Heart right ventricle (tissue), 16 donors: ENCODE measurements at regions not wholly inside any gene's neighbourhood (a gene's known extent, or its start where the extent isn't known, plus 50 kb on each side); places are given as distances from the start of the nearest gene placed in this dataset.

Experiments
- ATAC-seq, 8 donors: fragments of 200-7000 bp; cut with Tn5 transposase; one replicate each; pipeline ENCODE4 v1.9.1; 2020; ENCODE audit warnings: mild to moderate bottlenecking in 8 of 8, moderate library complexity in 8 of 8, moderate number of reproducible peaks in 1 of 8
- DNase-seq, 2 donors: peaks; one replicate each; pipeline ENCODE4 v3.0.0-alpha.2; 2020
- H3K27ac ChIP-seq, 10 donors: fragments of 200-600 bp; sonication (generic) in 2 of 10; one replicate each; pipeline versions ENCODE4 v1.5.0 to v1.8.0; 2020 to 2022; ENCODE audit warnings: mild to moderate bottlenecking in 3 of 10
- H3K27me3 ChIP-seq, 7 donors: fragments of 200-600 bp; one replicate each; pipeline ENCODE4 v1.8.0; 2021 to 2022; ENCODE audit warnings: mild to moderate bottlenecking in 2 of 7
- H3K36me3 ChIP-seq, 9 donors: fragments of 200-600 bp; sonication (generic) in 1 of 9; one replicate each; pipeline versions ENCODE4 v1.5.0 to v1.8.0; 2020 to 2022; ENCODE audit warnings: mild to moderate bottlenecking in 2 of 9
- H3K4me1 ChIP-seq, 9 donors: fragments of 200-600 bp; sonication (generic) in 1 of 9; one replicate each; pipeline versions ENCODE4 v1.5.0 to v1.8.0; 2020 to 2022; ENCODE audit warnings: mild to moderate bottlenecking in 4 of 9
- H3K4me3 ChIP-seq, 10 donors: fragments of 200-600 bp; sonication (generic) in 2 of 10; one replicate each; pipeline versions ENCODE4 v1.5.0 to v1.8.0; 2020 to 2022; ENCODE audit warnings: mild to moderate bottlenecking in 7 of 10, moderate library complexity in 2 of 10
- H3K9me3 ChIP-seq, 11 donors: fragments of 200-600 bp in 10 of 11; sonication (generic) in 2 of 11; one replicate each; pipeline versions ENCODE4 v1.5.0 to v1.8.0; 2013 to 2022; ENCODE audit warnings: mild to moderate bottlenecking in 2 of 11, control low read depth in 1 of 11, moderate library complexity in 1 of 11
- WGBS, 2 donors: extraction: QIAGEN DNeasy Blood & Tissue Kit; methylation state at CpG; one replicate each; pipeline ENCODE4 v1.1.7; 2013; ENCODE audit warnings: inconsistent platforms in 1 of 2; 5-methylcytosine and 5-hydroxymethylcytosine counted together
- intact Hi-C, 10 donors: fragments of 100-400 bp; cut with DNase I; formaldehyde crosslinking; loops; one replicate each; pipeline versions ENCODE4 v1.11.1 to v1.14.2; 2022
- TF ChIP-seq, protein P1 (sequence below), 9 donors: fragments of 200-600 bp; sonication (generic) in 2 of 9; IDR thresholded peaks; one replicate each; pipeline versions ENCODE4 v1.5.0 to v1.8.0; 2021 to 2022; ENCODE audit warnings: antibody characterized with exemption in 9 of 9, mild to moderate bottlenecking in 5 of 9, moderate library complexity in 1 of 9
- donor health status: Arrhythmogenic right ventricular cardiomyopathy.
- donor health status: ischemic (EF 13 %, LVEDD 7.1; RV severe dilation, severe dysfunction).
- donor health status: healthy with polysubstance abuse.
- donor health status: DM: no; HTN: yes; CAD: no.
- donor health status: DM: no; HTN: no; CAD: no.
- donor health status: ischemic (EF 25% LVEDD 6.9; RV normal size, moderate dysfunction).
- donor health status: ischemic (EF 25% LVEDD 5.7; RV mildly dilated, moderate dysfunction).
- donor health status: healthy.
- donor health status: DM: yes; HTN: yes; CAD: no.
- donor health status: Ischemic cardiomyopathy.
- donor health status: ischemic (EF 35%, LVEDD 5.7; RV mildly dilated, moderate dysfunction).
- donor health status: nonischemic (EF 11% LVEDD 7.7; RV severe dilation, severe dysfunction).
- donor health status: DM: yes; HTN: yes; CAD: no.
- donor health status: PGD.
- donor health status: ischemic (EF 29% LVEDD 5.4; RV normal size, mild dysfunction).
- donor health status: nonischemic (EF 23%, LVEDD 6.1; RV moderate dilation, normal function).

DNA sequence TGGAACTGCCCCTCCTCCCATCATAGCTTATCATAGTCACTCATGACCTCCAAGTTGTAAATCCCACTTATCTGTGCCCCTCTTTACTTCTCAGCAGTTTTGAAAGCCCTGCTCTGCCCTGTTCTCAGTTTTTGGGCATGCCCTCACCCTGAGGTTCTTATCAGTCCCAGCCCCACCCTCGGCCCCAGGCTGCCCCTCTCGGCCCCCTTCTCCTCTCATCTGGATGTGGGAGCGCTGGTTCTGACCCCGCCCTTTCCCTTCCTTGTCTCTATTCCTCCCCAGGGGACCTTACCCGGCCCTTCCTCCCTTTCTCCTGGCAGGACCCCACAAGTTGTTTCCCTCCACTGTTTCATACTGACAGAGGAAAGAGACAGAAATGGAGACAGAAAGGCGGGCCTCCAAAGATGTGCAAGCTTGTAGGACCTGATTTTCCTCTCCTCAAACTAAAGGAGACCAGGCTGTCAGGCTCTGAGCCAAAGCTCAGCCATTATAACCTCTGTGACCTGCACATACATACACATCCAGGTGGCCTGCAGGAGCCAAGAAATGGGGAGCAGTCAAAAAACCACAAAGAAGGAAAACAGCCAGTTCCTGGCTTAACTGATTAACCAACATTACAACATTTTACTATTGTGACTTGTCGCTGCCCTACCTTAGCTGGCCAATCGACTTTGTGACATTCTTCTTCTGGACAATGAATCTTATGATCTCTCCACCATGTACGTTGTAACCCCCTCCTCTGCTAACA lies 171.0 kb upstream of the HS6ST1 start:
- no peak overlapping the region for H3K27ac ChIP-seq
- H3K4me3 ChIP-seq = no peak overlapping the region
- peaks cover 0 to 13% (median 0%) of the 10 kb centered on the region in 7 donors for H3K27me3 ChIP-seq
- TF ChIP-seq, protein P1, sequence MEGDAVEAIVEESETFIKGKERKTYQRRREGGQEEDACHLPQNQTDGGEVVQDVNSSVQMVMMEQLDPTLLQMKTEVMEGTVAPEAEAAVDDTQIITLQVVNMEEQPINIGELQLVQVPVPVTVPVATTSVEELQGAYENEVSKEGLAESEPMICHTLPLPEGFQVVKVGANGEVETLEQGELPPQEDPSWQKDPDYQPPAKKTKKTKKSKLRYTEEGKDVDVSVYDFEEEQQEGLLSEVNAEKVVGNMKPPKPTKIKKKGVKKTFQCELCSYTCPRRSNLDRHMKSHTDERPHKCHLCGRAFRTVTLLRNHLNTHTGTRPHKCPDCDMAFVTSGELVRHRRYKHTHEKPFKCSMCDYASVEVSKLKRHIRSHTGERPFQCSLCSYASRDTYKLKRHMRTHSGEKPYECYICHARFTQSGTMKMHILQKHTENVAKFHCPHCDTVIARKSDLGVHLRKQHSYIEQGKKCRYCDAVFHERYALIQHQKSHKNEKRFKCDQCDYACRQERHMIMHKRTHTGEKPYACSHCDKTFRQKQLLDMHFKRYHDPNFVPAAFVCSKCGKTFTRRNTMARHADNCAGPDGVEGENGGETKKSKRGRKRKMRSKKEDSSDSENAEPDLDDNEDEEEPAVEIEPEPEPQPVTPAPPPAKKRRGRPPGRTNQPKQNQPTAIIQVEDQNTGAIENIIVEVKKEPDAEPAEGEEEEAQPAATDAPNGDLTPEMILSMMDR (IDR thresholded peaks at IDR 0.05) = no peak
- ATAC-seq = no peak
- peaks cover 0 to 12% (median 7%) of the 10 kb centered on the region in 9 donors for H3K4me1 ChIP-seq
- no peaks in the 10 kb centered on the region for H3K36me3 ChIP-seq
- H3K9me3 ChIP-seq = peaks cover 0 to 6% (median 0%) of the 10 kb centered on the region in 11 donors
- WGBS, 2 donors = 43 to 57% methylated on average over 9 of the region's 9 CpGs
- intact Hi-C loops = no loop called here
- DNase-seq = no peak

DNA sequence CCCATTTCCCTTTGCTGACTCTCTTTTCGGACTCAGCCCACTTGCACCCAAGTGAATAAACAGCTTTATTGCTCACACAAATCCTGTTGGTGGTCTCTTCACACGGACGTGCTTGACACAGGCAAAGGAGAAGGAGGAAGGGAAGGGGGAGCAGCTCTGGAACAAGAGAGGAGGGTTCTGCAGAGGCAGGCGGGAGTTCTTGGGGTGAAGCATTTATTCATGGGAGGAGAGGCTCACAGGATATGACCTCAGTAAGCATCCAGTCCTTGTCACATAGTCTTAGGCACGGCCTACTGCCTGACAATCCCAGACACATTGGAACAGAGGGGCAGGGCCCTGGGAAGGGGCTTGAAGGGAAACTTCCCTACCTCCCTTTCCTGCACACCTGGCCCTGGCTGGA lies 171.7 kb upstream of the HS6ST1 start:
- Histone ChIP-seq H3K27ac (no peak overlapping the region), H3K27me3 (peaks cover 0 to 13% (median 0%) of the 10 kb centered on the region in 7 donors), H3K9me3 (peaks cover 0 to 6% (median 0%) of the 10 kb centered on the region in 11 donors), H3K4me1 (peaks cover 0 to 18% (median 13%) of the 10 kb centered on the region in 9 donors), H3K4me3 (no peak overlapping the region), H3K36me3 (no peaks in the 10 kb centered on the region)
- DNase-seq (no peak), ATAC-seq (no peak)
- intact Hi-C loops = no loop called here
- 83 to 85% methylated on average over 5 of the region's 5 CpGs for WGBS, 2 donors
- TF ChIP-seq, protein P1 (IDR thresholded peaks at IDR 0.05) = no peak

DNA sequence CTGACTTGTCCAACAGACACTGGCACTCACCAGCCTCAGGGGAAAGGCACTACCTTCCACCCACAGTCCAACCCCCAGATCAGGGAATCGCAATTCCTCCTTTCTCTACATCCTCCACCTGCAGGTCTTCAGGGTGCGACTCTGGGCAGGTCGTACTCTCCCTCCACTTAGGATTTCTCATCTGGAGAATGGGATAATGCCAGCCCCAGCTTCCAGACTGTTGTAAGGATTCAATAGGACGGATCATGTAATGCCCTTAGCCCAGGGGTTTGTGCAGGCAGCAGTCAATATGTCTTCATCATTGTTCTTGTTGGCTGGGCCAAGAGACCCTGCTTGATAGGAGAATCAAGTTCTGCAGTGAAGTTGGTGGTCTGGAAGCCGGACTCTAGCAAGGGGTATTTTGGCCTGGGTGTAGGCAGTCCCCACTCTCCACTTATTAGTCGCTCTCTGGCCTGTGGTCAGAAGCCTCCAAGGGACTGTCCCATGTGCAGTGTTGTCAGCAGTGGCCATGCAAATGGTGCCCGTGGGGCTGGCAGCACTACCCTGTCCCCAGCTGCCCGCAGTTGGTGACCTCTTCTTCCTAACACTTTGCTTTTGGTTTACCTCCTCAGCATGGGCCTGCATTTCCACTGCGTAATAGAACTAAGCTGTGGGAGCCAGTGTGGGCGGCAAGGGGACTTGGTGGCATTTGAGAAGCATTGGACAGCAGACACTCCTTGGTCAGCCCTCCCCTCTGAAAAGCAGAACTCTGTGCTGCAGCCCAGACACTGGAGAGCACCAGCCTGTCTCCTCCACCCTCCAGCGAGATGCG lies 172.4 kb upstream of the HS6ST1 start:
- H3K4me1 ChIP-seq = peaks cover 0 to 26% (median 15%) of the 10 kb centered on the region in 9 donors
- H3K27me3 ChIP-seq = peaks cover 0 to 13% (median 0%) of the 10 kb centered on the region in 7 donors
- TF ChIP-seq, protein P1 (IDR thresholded peaks at IDR 0.05) = no peak
- no peak for ATAC-seq
- H3K4me3 ChIP-seq = no peak overlapping the region
- intact Hi-C loops = no loop called here
- peaks cover 0 to 6% (median 0%) of the 10 kb centered on the region in 11 donors for H3K9me3 ChIP-seq
- 95 to 96% methylated on average over 12 of the region's 12 CpGs for WGBS, 2 donors
- no peaks in the 10 kb centered on the region for H3K36me3 ChIP-seq
- DNase-seq = no peak
- H3K27ac ChIP-seq = no peak overlapping the region

DNA sequence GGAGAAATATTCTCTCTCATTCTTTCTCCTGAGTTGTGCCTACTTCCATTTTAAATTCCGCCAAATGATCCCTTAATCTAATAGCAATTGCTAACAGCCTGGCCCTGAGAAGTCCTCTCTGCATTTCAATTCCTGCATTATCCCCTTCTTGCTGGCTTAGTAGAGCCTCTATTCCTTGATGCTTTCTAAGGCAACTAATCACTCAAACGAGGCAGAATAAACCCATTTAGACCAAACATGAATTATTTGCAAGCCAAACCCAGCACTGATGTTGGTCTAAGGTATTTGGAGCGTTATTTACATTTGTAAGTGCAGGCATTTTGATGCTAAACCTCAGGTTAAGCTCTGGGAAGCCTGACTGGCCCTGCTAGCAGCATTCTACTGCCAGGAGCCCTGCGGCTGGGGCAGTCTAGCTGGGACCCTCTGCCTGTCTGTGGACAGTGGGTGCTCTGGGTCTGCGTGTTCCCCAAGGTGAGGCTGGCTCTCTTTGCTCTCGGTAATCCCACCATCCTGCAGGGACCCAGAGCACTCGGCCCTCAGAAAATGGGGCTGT lies 173.1 kb upstream of the HS6ST1 start:
- DNase-seq (no peak), ATAC-seq (no peak)
- Histone ChIP-seq H3K27ac (no peak overlapping the region), H3K9me3 (peaks cover 0 to 6% (median 0%) of the 10 kb centered on the region in 11 donors), H3K36me3 (no peaks in the 10 kb centered on the region), H3K4me1 (peaks cover 0 to 30% (median 17%) of the 10 kb centered on the region in 9 donors), H3K27me3 (peaks cover 0 to 13% (median 0%) of the 10 kb centered on the region in 7 donors), H3K4me3 (no peak overlapping the region)
- WGBS, 2 donors = 97% methylated on average over 7 of the region's 7 CpGs
- intact Hi-C loops = no loop called here
- TF ChIP-seq, protein P1 (IDR thresholded peaks at IDR 0.05) = no peak
